HG02798 (cell line): ENCODE measurements at regions not wholly inside any gene's neighbourhood (a gene's known extent, or its start where the extent isn't known, plus 50 kb on each side); places are given as distances from the start of the nearest gene placed in this dataset.

Experiments
- ATAC-seq: cut with Tn5 transposase; IDR thresholded peaks from one replicate; pipeline ENCODE4 v1.9.1; 2021; ENCODE audit warnings: mild to moderate bottlenecking; ENCODE audit not compliant: unreplicated experiment, poor library complexity

GRCh38 chr7:121810831-121811672 is 61.9 kb upstream of the PTPRZ1 start:
- ATAC-seq = no peak

- no peak for ATAC-seq
These were observed 65.9 kb upstream of the PTPRZ1 start for GRCh38 chr7:121807078-121807477.

- ATAC-seq = no peak
These were observed 69.9 kb upstream of the PTPRZ1 start for GRCh38 chr7:121803039-121803438.

GRCh38 chr7:121800916-121801675 is 71.9 kb upstream of the PTPRZ1 start:
- ATAC-seq = no peak

- ATAC-seq = no peak
These were observed 74.1 kb upstream of the PTPRZ1 start for GRCh38 chr7:121798896-121799295.

- no peak for ATAC-seq
These were observed 74.5 kb upstream of the PTPRZ1 start for GRCh38 chr7:121798453-121798840.

GRCh38 chr7:121797657-121798452 is 75.1 kb upstream of the PTPRZ1 start:
- no peak for ATAC-seq

GRCh38 chr7:121796936-121797656 is 75.9 kb upstream of the PTPRZ1 start:
- ATAC-seq = no peak

- no peak for ATAC-seq
These were observed 76.6 kb upstream of the PTPRZ1 start for GRCh38 chr7:121796381-121796780.

GRCh38 chr7:121795736-121796135 is 77.2 kb upstream of the PTPRZ1 start:
- no peak for ATAC-seq

- no peak for ATAC-seq
These were observed 79.2 kb upstream of the PTPRZ1 start for GRCh38 chr7:121793716-121794115.

- no peak for ATAC-seq
These were observed 95.3 kb upstream of the PTPRZ1 start for GRCh38 chr7:121777672-121778071.

GRCh38 chr7:121774563-121774962 is 98.4 kb upstream of the PTPRZ1 start:
- no peak for ATAC-seq

GRCh38 chr7:121766676-121767075 is 106.3 kb upstream of the PTPRZ1 start:
- no peak for ATAC-seq

GRCh38 chr7:121761399-121761798 is 111.6 kb upstream of the PTPRZ1 start:
- ATAC-seq = no peak

GRCh38 chr7:121755818-121756552 is 117.0 kb upstream of the PTPRZ1 start:
- no peak for ATAC-seq

- ATAC-seq = no peak
These were observed 117.7 kb upstream of the PTPRZ1 start for GRCh38 chr7:121755286-121755685.

GRCh38 chr7:121753944-121754343 is 119.0 kb upstream of the PTPRZ1 start:
- ATAC-seq = no peak

- ATAC-seq = no peak
These were observed 120.3 kb upstream of the PTPRZ1 start for GRCh38 chr7:121752706-121753105.

GRCh38 chr7:121748546-121748945 is 124.4 kb upstream of the PTPRZ1 start:
- no peak for ATAC-seq
